Ovary (tissue), 3 donors: ENCODE measurements at regions not wholly inside any gene's neighbourhood (a gene's known extent, or its start where the extent isn't known, plus 50 kb on each side); places are given as distances from the start of the nearest gene placed in this dataset.

Experiments used
- EP300 ChIP-seq: sonication (generic); formaldehyde crosslinking; IDR thresholded peaks from one replicate; pipeline ENCODE4 v1.6.1; 2017; ENCODE audit warnings: antibody characterized with exemption
- POLR2A ChIP-seq: fragments of 450-650 bp; IDR thresholded peaks from one replicate; pipeline ENCODE4 v1.6.1; 2017; ENCODE audit warnings: antibody characterized with exemption, mild to moderate bottlenecking, moderate library complexity
- TF ChIP-seq, protein P1 (sequence below), 3 donors: fragments of 450-650 bp in 2 of 3; fragments of 200-600 bp in 1 of 3; IDR thresholded peaks; one replicate each; pipeline versions ENCODE4 v1.5.1 to v1.8.0; 2016 to 2022; ENCODE audit warnings: antibody characterized with exemption in 3 of 3, mild to moderate bottlenecking in 1 of 3
- donor health status: DM: no; HTN: no; CAD: no.

DNA sequence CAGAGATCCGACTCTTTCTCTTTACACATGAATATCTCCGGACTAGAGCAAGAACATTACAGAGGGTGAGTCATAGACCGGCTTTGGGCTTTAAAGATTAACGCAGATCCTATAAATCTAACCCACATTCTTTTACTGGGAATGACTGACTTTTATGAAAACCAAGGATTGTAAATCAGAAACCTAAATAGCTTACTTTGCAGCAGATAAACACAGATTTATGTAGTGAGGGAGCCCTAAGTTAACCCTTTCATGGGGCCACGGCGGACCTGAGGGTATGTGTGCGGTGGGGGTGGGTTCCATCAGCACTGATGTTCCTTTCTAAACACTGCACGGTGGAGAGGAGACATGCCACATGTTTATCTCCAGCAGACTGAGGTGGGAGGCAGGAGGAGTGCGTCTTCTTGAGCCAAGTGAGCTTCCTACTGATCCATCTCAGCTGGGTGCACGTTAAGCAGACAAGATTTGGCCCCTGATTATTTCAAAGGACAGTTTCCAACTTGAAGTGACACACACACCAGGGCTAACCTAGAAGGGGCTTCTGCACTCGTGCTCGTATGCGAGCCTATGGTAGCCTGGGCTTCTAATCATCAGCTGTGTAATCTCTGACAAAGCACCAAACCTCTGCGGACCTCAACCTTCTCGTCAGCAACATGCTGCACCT lies 127.6 kb downstream of the WDR11 start:
- TF ChIP-seq, protein P1, sequence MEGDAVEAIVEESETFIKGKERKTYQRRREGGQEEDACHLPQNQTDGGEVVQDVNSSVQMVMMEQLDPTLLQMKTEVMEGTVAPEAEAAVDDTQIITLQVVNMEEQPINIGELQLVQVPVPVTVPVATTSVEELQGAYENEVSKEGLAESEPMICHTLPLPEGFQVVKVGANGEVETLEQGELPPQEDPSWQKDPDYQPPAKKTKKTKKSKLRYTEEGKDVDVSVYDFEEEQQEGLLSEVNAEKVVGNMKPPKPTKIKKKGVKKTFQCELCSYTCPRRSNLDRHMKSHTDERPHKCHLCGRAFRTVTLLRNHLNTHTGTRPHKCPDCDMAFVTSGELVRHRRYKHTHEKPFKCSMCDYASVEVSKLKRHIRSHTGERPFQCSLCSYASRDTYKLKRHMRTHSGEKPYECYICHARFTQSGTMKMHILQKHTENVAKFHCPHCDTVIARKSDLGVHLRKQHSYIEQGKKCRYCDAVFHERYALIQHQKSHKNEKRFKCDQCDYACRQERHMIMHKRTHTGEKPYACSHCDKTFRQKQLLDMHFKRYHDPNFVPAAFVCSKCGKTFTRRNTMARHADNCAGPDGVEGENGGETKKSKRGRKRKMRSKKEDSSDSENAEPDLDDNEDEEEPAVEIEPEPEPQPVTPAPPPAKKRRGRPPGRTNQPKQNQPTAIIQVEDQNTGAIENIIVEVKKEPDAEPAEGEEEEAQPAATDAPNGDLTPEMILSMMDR (IDR thresholded peaks at IDR 0.05) = no peak
- TF ChIP-seq POLR2A (no peak), EP300 (no peak)
